ENCODE measurements at regions not wholly inside any gene's neighbourhood (a gene's known extent, or its start where the extent isn't known, plus 50 kb on each side); places are given as distances from the start of the nearest gene placed in this dataset.
"Not testable (repeated sequence)": the region's sequence is repeated elsewhere in the genome, so short reads cannot be mapped to it uniquely, and the experiment has no call there.

GRCh38 chr14:41055589-41055988 is 551.1 kb upstream of the LRFN5 start:
- no peak for DNase-seq

GRCh38 chr14:41051801-41052200 is 554.9 kb upstream of the LRFN5 start:
- DNase-seq = no peak

GRCh38 chr14:41047763-41048162 is 558.9 kb upstream of the LRFN5 start:
- no peak for DNase-seq

GRCh38 chr14:41037388-41037787 is 569.3 kb upstream of the LRFN5 start:
- DNase-seq = no peak

GRCh38 chr14:41034969-41035368 is 571.7 kb upstream of the LRFN5 start:
- no peak for DNase-seq

- no peak for DNase-seq
These were observed 583.7 kb upstream of the LRFN5 start for GRCh38 chr14:41022932-41023331.

GRCh38 chr14:41016213-41016612 is 590.5 kb upstream of the LRFN5 start:
- DNase-seq = no peak

- DNase-seq = no peak
These were observed 606.3 kb upstream of the LRFN5 start for GRCh38 chr14:41000350-41000749.

GRCh38 chr14:40989260-40989659 is 617.4 kb upstream of the LRFN5 start:
- no peak for DNase-seq

GRCh38 chr14:40987481-40987880 is 619.2 kb upstream of the LRFN5 start:
- no peak for DNase-seq

- no peak for DNase-seq
These were observed 620.0 kb upstream of the LRFN5 start for GRCh38 chr14:40986655-40987054.

GRCh38 chr14:40985584-40985983 is 621.1 kb upstream of the LRFN5 start:
- DNase-seq = no peak

- DNase-seq = no peak
These were observed 623.1 kb upstream of the LRFN5 start for GRCh38 chr14:40983604-40984003.

GRCh38 chr14:40981247-40981646 is 625.4 kb upstream of the LRFN5 start:
- DNase-seq = no peak

- DNase-seq = not testable (repeated sequence)
These were observed 646.4 kb upstream of the LRFN5 start for GRCh38 chr14:40960257-40960656.

- no peak for DNase-seq
These were observed 651.6 kb upstream of the LRFN5 start for GRCh38 chr14:40955131-40955505.

GRCh38 chr14:40954448-40955130 is 652.1 kb upstream of the LRFN5 start:
- not testable (repeated sequence) for DNase-seq

- no peak for DNase-seq
These were observed 662.2 kb upstream of the LRFN5 start for GRCh38 chr14:40944521-40944920.

GRCh38 chr14:40936861-40937260 is 669.8 kb upstream of the LRFN5 start:
- DNase-seq = no peak

GRCh38 chr14:40920380-40920779 is 686.3 kb upstream of the LRFN5 start:
- no peak for DNase-seq

- no peak for DNase-seq
These were observed 695.5 kb upstream of the LRFN5 start for GRCh38 chr14:40911141-40911540.

GRCh38 chr14:40909906-40910305 is 696.8 kb upstream of the LRFN5 start:
- no peak for DNase-seq

- DNase-seq = no peak
These were observed 703.0 kb upstream of the LRFN5 start for GRCh38 chr14:40903709-40904108.

GRCh38 chr14:40899435-40899834 is 707.2 kb upstream of the LRFN5 start:
- no peak for DNase-seq

GRCh38 chr14:40894846-40895245 is 711.8 kb upstream of the LRFN5 start:
- no peak for DNase-seq
